ENCODE measurements at regions not wholly inside any gene's neighbourhood (a gene's known extent, or its start where the extent isn't known, plus 50 kb on each side); places are given as distances from the start of the nearest gene placed in this dataset.

- TF ChIP-seq CTCF (conservative IDR thresholded peaks at IDR 0.05; ENCODE audit: low read depth, low read length): no peak
- no peak overlapping the region for H3K4me3 ChIP-seq (ENCODE audit: low read length)
- DNase-seq (ENCODE audit: low read depth): no peak
Observed at GRCh38 chrX:39020051-39020669, 218.9 kb downstream of the MID1IP1 start.

GRCh38 chrX:39022106-39022505 is 220.8 kb downstream of the MID1IP1 start:
- no peak for DNase-seq (ENCODE audit: low read depth)
- H3K4me3 ChIP-seq (ENCODE audit: low read length): no peak overlapping the region
- no peak for TF ChIP-seq CTCF (conservative IDR thresholded peaks at IDR 0.05; ENCODE audit: low read depth, low read length)

- H3K4me3 ChIP-seq (ENCODE audit: low read length): no peak overlapping the region
- no peak for DNase-seq (ENCODE audit: low read depth)
- TF ChIP-seq CTCF (conservative IDR thresholded peaks at IDR 0.05; ENCODE audit: low read depth, low read length): no peak
Observed at GRCh38 chrX:39029221-39029620, 228.0 kb downstream of the MID1IP1 start.

GRCh38 chrX:39030636-39031035 is 229.4 kb downstream of the MID1IP1 start:
- DNase-seq (ENCODE audit: low read depth): no peak
- no peak overlapping the region for H3K4me3 ChIP-seq (ENCODE audit: low read length)
- no peak for TF ChIP-seq CTCF (conservative IDR thresholded peaks at IDR 0.05; ENCODE audit: low read depth, low read length)

GRCh38 chrX:39039890-39040289 is 238.6 kb downstream of the MID1IP1 start:
- no peak for TF ChIP-seq CTCF (conservative IDR thresholded peaks at IDR 0.05; ENCODE audit: low read depth, low read length)
- no peak for DNase-seq (ENCODE audit: low read depth)
- H3K4me3 ChIP-seq (ENCODE audit: low read length): no peak overlapping the region

- H3K4me3 ChIP-seq (ENCODE audit: low read length): no peak overlapping the region
- TF ChIP-seq CTCF (conservative IDR thresholded peaks at IDR 0.05; ENCODE audit: low read depth, low read length): no peak
- DNase-seq (ENCODE audit: low read depth): no peak
Observed at GRCh38 chrX:39043838-39044550, 242.7 kb downstream of the MID1IP1 start.

GRCh38 chrX:39047174-39047573 is 245.9 kb downstream of the MID1IP1 start:
- no peak overlapping the region for H3K4me3 ChIP-seq (ENCODE audit: low read length)
- DNase-seq (ENCODE audit: low read depth): no peak
- no peak for TF ChIP-seq CTCF (conservative IDR thresholded peaks at IDR 0.05; ENCODE audit: low read depth, low read length)
